Activated CD8-positive, alpha-beta memory T cell treated with anti-CD3 and anti-CD28 coated beads, Interleukin-2, amount 10 ng/mL, durations not matched to agents 7 days and 5 days (primary cell): ENCODE measurements at regions not wholly inside any gene's neighbourhood (a gene's known extent, or its start where the extent isn't known, plus 50 kb on each side); places are given as distances from the start of the nearest gene placed in this dataset.

ENCODE experiments used
- ATAC-seq: fragments of 150-1000 bp; cut with Tn5 transposase; one replicate; pipeline ENCODE4 v1.10.0; 2021; ENCODE audit warnings: moderate library complexity
- CTCF ChIA-PET: fragments of 350-600 bp; sonication (Branson Sonifier 250); formaldehyde crosslinking; loops from one replicate; lab custom pipeline; 2021; ENCODE audit warnings: antibody characterized with exemption; lab: Charles Lee
- DNase-seq: peaks from one replicate; pipeline ENCODE4 v3.0.0-alpha.2; 2020
- H3K27ac Mint-ChIP-seq: one replicate; pipeline ENCODE4 v1.8.0; 2021; ENCODE audit warnings: mild to moderate bottlenecking, mixed read lengths
- H3K27me3 Mint-ChIP-seq: one replicate; pipeline ENCODE4 v1.8.0; 2021; ENCODE audit warnings: mixed read lengths
- H3K36me3 Mint-ChIP-seq: one replicate; pipeline ENCODE4 v1.8.0; 2021; ENCODE audit warnings: mild to moderate bottlenecking, mixed read lengths
- H3K4me1 Mint-ChIP-seq: one replicate; pipeline ENCODE4 v1.8.0; 2021; ENCODE audit warnings: mixed read lengths
- H3K4me3 Mint-ChIP-seq: one replicate; pipeline ENCODE4 v1.8.0; 2021; ENCODE audit warnings: mild to moderate bottlenecking, moderate library complexity, mixed read lengths
- H3K9me3 Mint-ChIP-seq: one replicate; pipeline ENCODE4 v1.8.0; 2022; ENCODE audit warnings: low read depth, mixed read lengths

DNA sequence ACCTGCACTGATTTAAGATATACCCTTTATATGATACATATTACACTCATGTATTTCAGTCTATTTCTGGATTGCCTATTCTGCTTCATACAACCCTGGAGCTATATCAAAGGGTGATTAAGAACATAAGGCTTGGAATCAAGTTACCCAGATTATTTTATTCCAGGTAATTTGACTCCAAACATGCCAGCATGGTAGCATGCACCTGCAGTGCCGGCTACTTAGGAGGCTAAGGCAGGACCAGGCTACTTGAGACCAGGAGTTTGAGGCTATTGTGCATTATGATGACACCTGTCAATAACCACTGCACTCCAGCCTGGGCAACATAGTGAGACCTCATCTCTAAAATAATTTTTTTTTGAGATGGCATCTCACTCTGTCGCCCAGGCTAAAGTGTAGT lies 50.4 kb upstream of the NEO1 start:
- CTCF ChIA-PET = no interaction called here
- no peak overlapping the region for H3K27ac Mint-ChIP-seq
- H3K9me3 Mint-ChIP-seq = no peaks in the 10 kb centered on the region
- DNase-seq (no peak), ATAC-seq (no peak)
- H3K4me3 Mint-ChIP-seq = no peak overlapping the region
- peaks cover 73% of the 10 kb centered on the region for H3K27me3 Mint-ChIP-seq
- no peaks in the 10 kb centered on the region for H3K36me3 Mint-ChIP-seq
- H3K4me1 Mint-ChIP-seq = peaks cover 4% of the 10 kb centered on the region

DNA sequence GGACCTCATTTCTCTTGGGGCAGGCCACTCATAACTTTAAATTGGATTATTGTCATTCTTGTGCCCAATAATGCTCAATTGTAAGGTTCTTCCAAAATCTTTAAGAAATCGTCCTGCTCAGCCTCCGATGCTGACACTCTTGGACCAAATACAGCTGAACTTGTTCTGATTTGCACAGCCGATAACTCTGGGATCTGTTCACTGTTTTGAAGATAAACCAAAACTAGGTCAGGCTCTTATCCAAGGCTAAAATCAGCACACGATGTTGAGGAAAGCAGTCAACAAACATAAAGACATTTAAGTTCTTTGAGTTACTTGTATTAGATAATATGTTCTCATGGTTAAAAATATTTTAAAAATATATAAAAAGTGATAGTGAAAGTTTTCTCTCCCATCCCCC lies 52.0 kb upstream of the NEO1 start:
- CTCF ChIA-PET = no interaction called here
- DNase-seq (no peak), ATAC-seq (no peak)
- H3K27ac Mint-ChIP-seq = no peak overlapping the region
- H3K4me1 Mint-ChIP-seq = peaks cover 4% of the 10 kb centered on the region
- H3K27me3 Mint-ChIP-seq = peaks cover 81% of the 10 kb centered on the region
- H3K9me3 Mint-ChIP-seq = no peaks in the 10 kb centered on the region
- H3K4me3 Mint-ChIP-seq = no peak overlapping the region
- H3K36me3 Mint-ChIP-seq = no peaks in the 10 kb centered on the region

DNA sequence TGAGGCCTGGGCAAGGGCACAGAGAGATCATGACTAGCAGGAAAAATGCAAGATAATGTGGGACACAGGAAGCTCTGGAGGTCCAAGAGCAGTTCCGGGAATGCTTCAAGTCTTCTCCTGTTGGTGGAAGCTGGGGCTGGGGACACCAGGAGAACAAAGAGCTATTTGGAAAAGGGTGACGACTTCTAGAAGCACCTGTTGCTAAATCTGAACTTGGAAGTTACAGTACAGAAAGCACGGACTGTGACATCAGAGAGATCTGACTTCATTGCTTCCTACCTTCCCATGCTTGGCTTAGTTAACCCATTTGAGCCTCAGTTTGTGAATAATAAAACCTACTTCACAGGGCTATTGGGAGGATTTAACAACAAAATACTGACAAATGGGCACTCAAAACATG lies 52.7 kb upstream of the NEO1 start:
- Mint-ChIP-seq H3K27ac (no peak overlapping the region), H3K9me3 (no peaks in the 10 kb centered on the region), H3K4me3 (no peak overlapping the region), H3K4me1 (peaks cover 4% of the 10 kb centered on the region), H3K27me3 (peaks cover 78% of the 10 kb centered on the region), H3K36me3 (no peaks in the 10 kb centered on the region)
- ATAC-seq (no peak), DNase-seq (no peak)
- CTCF ChIA-PET = interaction anchor here (0.5 kb wide), 1 partner anchor 49 kb away, joined by 3 read pairs; no protein-coding TSS in a partner anchor

DNA sequence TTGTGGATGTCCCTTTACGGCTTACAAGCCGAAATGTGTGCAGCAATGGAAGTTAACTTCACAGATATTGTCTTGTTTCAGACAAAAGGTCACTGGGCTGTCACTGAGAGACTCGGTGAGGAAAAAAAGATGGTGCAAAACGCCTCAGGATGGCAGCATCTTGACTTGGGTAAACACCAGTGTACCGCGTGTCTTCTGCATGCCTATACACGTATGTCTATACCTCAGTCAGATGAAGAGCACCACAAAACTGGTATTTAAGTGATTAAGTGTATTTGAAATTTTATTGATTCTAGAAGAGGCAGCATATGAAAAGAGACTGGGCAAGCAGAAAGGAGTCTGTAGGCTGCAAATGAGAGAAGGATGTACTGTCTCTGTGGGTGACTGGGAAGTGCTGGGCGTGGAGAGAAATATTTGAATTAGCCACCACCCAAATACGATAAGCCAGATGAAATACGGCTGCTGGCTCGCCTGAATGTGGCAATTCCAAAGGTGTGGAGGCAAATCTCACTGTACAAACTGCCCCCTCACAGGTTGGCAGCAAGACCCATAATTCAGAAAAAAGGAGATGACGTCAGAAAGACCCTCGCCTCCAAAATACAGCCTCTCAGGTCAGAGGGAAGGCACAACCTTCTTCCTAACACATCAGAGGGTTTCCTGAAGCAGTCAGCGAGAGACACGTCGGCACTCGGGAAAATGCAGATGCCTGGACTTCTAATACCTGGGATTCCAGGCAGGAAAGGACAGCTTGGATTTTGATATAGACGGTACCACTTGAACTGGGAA lies 53.4 kb upstream of the NEO1 start:
- no peak overlapping the region for H3K27ac Mint-ChIP-seq
- ATAC-seq = no peak
- H3K27me3 Mint-ChIP-seq = peaks cover 77% of the 10 kb centered on the region
- peaks cover 4% of the 10 kb centered on the region for H3K4me1 Mint-ChIP-seq
- CTCF ChIA-PET = no interaction called here
- no peaks in the 10 kb centered on the region for H3K36me3 Mint-ChIP-seq
- no peak overlapping the region for H3K4me3 Mint-ChIP-seq
- DNase-seq = no peak
- H3K9me3 Mint-ChIP-seq = no peaks in the 10 kb centered on the region

DNA sequence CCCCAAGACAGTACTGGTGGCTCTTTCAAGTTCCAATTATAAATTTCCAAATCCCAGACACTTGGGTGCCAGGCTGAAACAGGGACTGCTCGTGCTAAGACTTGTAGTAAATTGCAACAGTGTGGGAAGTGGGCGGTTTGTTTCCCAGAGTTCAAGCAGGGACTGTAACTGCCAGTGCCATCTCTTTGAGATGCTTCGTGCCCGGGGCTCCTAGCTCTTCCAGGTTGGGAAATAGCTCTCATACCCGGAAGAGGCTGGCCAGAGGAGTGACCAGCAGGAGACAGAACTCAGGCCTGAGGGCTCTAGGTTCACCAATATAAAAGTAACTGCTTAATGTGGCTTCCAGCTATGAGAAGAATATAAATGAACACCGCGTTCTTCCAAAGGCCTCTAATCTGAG lies 54.0 kb upstream of the NEO1 start:
- no peak for ATAC-seq
- no peak for DNase-seq
- no peaks in the 10 kb centered on the region for H3K9me3 Mint-ChIP-seq
- H3K27ac Mint-ChIP-seq = no peak overlapping the region
- H3K4me3 Mint-ChIP-seq = no peak overlapping the region
- no peaks in the 10 kb centered on the region for H3K36me3 Mint-ChIP-seq
- H3K4me1 Mint-ChIP-seq = peaks cover 4% of the 10 kb centered on the region
- CTCF ChIA-PET = no interaction called here
- H3K27me3 Mint-ChIP-seq = peaks cover 72% of the 10 kb centered on the region

DNA sequence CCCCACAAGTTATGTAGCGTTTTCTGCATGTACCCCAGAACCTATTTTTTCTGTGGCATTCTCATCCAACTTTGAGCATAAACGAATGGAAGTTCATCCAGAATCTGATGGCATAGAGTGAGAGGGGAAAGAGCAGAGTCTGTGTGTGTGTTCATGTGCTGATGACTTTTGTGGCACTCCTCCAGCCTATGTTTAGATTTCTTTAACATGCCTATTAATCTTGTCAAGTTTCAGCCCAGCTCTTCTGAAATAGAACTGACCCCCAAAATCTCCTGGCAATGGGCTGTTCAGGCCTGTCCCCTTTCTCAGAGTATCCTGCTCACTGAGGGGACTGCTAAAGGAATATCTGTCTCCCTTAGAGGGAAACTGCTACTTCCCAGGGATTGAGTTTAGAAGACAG lies 56.4 kb upstream of the NEO1 start:
- CTCF ChIA-PET = no interaction called here
- Mint-ChIP-seq H3K4me1 (no peaks in the 10 kb centered on the region), H3K9me3 (no peaks in the 10 kb centered on the region), H3K27ac (no peak overlapping the region), H3K4me3 (no peak overlapping the region), H3K36me3 (no peaks in the 10 kb centered on the region), H3K27me3 (peaks cover 70% of the 10 kb centered on the region)
- ATAC-seq (no peak), DNase-seq (no peak)

DNA sequence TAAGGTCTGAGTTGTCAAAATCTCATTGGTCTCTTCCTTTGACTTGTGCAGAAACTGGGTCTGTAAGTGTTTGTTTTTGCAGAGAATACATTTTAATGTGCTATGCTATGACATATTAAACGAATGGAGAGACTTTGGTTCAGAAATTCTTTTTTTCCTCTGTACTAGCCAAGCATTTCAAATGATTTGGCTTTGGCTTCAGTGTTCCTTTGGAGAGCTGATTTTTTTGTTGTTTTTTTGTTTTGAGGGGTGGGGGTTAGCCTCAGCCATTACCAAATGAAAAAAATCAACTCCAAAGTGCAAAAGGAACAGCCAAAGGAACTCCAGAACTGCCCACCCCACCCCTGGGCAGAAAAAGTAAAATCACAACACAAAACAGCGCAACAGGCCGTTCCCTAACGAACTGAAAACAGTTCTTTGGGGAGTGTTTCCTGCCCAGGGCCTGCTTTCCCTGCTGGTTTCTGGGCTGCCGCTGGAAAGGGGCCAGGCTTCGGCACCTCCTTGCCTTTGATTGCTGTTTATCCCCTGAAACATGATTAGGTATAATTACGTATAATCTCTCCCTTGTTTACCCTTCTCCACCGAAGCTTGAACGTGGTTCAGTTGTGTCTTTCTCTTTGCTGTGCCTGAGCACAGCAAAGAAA lies 57.6 kb upstream of the NEO1 start:
- ATAC-seq = no peak
- Mint-ChIP-seq H3K36me3 (no peaks in the 10 kb centered on the region), H3K4me3 (no peak overlapping the region), H3K4me1 (no peaks in the 10 kb centered on the region), H3K9me3 (no peaks in the 10 kb centered on the region), H3K27me3 (peaks cover 67% of the 10 kb centered on the region), H3K27ac (no peak overlapping the region)
- DNase-seq = no peak
- CTCF ChIA-PET = no interaction called here

DNA sequence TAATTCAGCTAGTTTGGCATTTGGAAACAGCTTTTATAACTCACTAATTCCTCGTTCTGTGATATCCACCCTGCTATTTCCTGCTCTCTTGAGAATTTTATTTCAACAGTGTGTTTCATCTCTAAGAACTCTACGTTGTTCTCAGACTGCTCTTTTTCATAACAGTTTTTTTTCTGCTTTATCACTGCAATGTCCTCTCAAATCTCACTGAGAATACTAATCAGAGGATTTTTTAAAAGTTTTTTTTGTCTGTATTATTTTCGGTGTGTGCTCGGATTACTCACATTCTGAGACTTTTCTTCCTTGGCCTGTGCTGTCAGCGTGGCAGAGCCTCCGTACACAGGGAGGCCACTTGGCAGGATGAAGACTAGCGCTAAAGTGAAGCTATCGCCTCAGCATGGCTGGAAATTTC lies 59.4 kb upstream of the NEO1 start:
- DNase-seq (no peak), ATAC-seq (no peak)
- H3K36me3 Mint-ChIP-seq = no peaks in the 10 kb centered on the region
- H3K27me3 Mint-ChIP-seq = peaks cover 56% of the 10 kb centered on the region
- H3K4me1 Mint-ChIP-seq = no peaks in the 10 kb centered on the region
- no peak overlapping the region for H3K27ac Mint-ChIP-seq
- H3K9me3 Mint-ChIP-seq = no peaks in the 10 kb centered on the region
- CTCF ChIA-PET = no interaction called here
- H3K4me3 Mint-ChIP-seq = no peak overlapping the region

DNA sequence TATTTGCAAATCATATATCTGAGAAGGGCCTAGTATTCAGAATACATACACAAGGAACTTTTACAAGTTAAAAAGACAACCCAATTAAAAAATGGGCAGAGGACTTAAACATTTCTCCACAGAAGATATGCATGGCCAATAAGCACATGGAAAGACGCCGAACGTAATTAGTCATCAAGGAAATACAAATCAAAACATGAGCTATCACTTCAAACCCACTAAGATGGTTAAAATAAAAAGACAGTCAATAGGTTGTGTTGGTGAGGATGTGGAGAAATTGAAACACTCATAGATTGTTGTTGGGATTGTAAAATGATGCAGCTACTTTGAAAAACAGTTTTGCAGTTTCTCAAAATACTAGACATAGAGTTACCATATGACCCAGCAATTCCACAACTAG lies 61.2 kb upstream of the NEO1 start:
- CTCF ChIA-PET = interaction anchor here (0.6 kb wide), 1 partner anchor 539 kb away, joined by 3 read pairs; no protein-coding TSS in a partner anchor

DNA sequence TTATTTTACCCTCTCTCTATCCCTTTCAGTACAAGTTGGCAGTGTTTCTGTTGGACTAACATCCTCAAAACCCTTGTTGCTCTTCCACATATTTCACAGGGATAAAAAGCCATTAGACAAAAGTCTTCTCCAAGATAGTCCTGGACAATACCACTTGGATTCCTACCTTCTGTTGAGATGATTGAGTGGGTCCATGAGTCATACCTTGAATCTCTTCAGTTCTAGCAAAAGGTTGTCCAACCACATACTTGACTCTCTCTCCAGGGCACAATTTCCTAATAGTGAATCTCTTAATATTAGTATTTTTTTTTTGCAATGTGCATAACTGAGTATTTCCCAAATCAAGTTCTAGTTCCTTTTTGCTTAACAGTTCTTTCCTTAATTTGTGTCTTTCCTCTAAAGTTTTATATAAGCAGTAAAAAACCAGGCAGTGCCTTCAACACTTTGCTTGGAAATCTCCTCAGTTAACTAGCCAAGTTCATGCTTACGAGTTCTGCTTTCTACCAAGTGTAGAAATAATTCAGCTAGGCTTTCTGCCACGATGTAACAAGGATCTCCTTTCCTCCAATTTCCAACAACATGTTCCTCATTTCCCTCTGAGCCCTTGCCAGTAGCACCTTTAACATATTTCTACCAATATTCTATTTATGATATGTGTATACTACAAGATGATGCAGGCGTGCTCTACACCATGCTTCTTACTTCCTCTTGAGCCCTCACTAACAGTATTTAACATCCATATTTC lies 68.3 kb upstream of the NEO1 start:
- ATAC-seq (no peak), DNase-seq (no peak)
- Mint-ChIP-seq H3K4me1 (no peaks in the 10 kb centered on the region), H3K27me3 (peaks cover 61% of the 10 kb centered on the region), H3K9me3 (no peaks in the 10 kb centered on the region), H3K4me3 (no peak overlapping the region), H3K27ac (no peak overlapping the region), H3K36me3 (no peaks in the 10 kb centered on the region)
- CTCF ChIA-PET = no interaction called here

More for the DNA sequence above, 61.2 kb upstream of the NEO1 start:
- Mint-ChIP-seq H3K9me3 (no peaks in the 10 kb centered on the region), H3K4me3 (no peak overlapping the region), H3K27ac (no peak overlapping the region), H3K36me3 (no peaks in the 10 kb centered on the region), H3K27me3 (peaks cover 52% of the 10 kb centered on the region), H3K4me1 (no peaks in the 10 kb centered on the region)
- ATAC-seq = no peak
- DNase-seq = no peak

DNA sequence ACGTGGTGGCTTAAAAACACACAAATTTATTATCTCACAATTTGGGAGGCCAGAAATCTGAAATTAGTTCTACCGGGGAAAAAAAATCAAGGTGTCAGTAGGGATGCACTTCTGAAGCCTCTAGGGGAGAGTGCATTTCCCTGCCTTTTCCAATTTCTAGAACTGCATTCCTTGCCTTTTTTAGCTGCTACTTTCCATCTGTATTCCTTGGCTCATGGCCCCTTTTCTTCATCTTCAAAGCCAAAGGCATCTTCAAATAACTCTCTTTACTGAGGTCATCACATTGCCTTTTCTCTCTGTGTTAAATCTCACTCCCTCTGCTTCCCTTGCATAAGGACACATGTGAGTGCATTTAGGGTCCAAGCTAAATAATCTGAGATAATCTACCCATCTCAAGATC lies 69.5 kb upstream of the NEO1 start:
- CTCF ChIA-PET = no interaction called here
- H3K4me1 Mint-ChIP-seq = no peaks in the 10 kb centered on the region
- no peak for ATAC-seq
- H3K27me3 Mint-ChIP-seq = peaks cover 64% of the 10 kb centered on the region
- no peak for DNase-seq
- H3K36me3 Mint-ChIP-seq = no peaks in the 10 kb centered on the region
- H3K4me3 Mint-ChIP-seq = no peak overlapping the region
- no peaks in the 10 kb centered on the region for H3K9me3 Mint-ChIP-seq
- H3K27ac Mint-ChIP-seq = no peak overlapping the region

DNA sequence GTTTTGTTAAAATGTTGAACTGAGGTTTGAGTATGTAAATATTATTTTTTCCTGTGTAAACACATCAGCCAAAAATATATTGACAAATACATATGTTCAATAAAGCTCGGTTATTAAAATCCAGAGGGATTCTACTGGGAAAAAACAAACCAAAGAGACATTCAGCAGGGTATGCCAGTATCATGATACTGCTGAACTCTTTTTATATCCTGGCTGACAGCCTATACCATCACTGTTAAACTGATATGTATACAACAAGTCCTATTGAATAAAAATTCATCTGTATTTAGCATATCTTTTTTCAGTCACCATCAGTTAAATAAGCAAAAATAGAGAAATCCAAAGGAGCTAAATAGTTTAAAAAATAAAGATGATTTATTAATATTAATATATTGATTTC lies 71.6 kb upstream of the NEO1 start:
- ATAC-seq (no peak), DNase-seq (no peak)
- H3K4me1 Mint-ChIP-seq = no peaks in the 10 kb centered on the region
- CTCF ChIA-PET = no interaction called here
- H3K27me3 Mint-ChIP-seq = peaks cover 55% of the 10 kb centered on the region
- no peaks in the 10 kb centered on the region for H3K9me3 Mint-ChIP-seq
- H3K27ac Mint-ChIP-seq = no peak overlapping the region
- no peaks in the 10 kb centered on the region for H3K36me3 Mint-ChIP-seq
- H3K4me3 Mint-ChIP-seq = no peak overlapping the region

DNA sequence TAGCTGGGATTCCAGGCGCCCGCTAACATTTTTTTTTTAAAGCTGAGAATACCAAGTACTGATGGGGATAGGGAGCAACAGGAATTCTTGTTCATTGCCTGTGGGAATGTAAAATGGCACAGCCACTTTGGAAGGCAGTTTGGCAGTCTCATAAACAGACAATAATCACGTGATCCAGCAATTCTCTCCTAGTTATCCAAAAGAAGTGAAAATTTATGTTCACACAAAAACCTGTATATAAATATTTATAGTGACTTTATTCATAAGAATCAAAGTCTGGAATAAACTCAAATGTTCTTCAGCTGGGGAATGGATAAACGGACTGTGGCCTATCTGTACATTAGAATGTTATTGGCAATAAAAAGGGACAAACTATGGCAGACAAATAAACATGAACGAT lies 72.5 kb upstream of the NEO1 start:
- H3K9me3 Mint-ChIP-seq = no peaks in the 10 kb centered on the region
- CTCF ChIA-PET = no interaction called here

DNA sequence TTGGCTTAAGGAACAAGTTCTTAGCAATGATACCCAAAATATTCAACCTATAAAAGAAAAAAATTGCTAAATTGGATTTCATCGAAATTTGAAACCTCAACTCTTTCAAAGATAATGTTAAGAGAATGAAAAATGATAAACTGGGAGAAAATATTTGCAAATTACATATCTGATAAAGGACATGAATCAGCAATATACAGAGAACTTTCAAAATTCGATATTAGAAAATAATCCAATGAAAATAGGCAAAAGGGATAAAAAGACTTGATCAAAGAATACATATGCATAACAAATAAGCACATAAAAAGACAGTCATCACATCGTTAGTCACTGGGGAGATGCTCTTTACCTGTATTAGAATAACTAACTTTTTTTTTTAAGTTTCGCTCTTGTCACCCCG lies 73.0 kb upstream of the NEO1 start:
- Mint-ChIP-seq H3K27ac (no peak overlapping the region), H3K27me3 (peaks cover 50% of the 10 kb centered on the region), H3K36me3 (no peaks in the 10 kb centered on the region), H3K4me3 (no peak overlapping the region), H3K4me1 (no peaks in the 10 kb centered on the region), H3K9me3 (no peaks in the 10 kb centered on the region)
- no peak for DNase-seq
- CTCF ChIA-PET = no interaction called here
- no peak for ATAC-seq

More for the DNA sequence above, 72.5 kb upstream of the NEO1 start:
- H3K36me3 Mint-ChIP-seq = no peaks in the 10 kb centered on the region
- H3K4me3 Mint-ChIP-seq = no peak overlapping the region
- H3K4me1 Mint-ChIP-seq = no peaks in the 10 kb centered on the region
- H3K27ac Mint-ChIP-seq = no peak overlapping the region
- peaks cover 52% of the 10 kb centered on the region for H3K27me3 Mint-ChIP-seq
- ATAC-seq (no peak), DNase-seq (no peak)
